ENCODE measurements at regions not wholly inside any gene's neighbourhood (a gene's known extent, or its start where the extent isn't known, plus 50 kb on each side); places are given as distances from the start of the nearest gene placed in this dataset.

DNA sequence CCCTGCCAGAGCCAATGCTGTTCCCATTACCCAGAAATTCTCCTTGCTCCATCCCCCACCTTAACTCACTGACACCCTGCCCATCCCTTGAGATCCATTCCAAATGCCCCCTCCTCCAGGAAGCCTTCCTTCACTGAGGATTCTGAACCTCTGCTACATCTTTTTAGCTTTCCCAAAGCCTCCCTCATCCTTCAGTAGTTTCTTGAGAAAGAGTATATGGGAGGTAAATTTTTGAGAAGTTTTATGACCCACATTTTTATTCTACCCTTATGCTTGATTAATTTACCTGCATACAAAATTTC, 93.1 kb downstream of the INHBB start:
- TF ChIP-seq, protein P1, sequence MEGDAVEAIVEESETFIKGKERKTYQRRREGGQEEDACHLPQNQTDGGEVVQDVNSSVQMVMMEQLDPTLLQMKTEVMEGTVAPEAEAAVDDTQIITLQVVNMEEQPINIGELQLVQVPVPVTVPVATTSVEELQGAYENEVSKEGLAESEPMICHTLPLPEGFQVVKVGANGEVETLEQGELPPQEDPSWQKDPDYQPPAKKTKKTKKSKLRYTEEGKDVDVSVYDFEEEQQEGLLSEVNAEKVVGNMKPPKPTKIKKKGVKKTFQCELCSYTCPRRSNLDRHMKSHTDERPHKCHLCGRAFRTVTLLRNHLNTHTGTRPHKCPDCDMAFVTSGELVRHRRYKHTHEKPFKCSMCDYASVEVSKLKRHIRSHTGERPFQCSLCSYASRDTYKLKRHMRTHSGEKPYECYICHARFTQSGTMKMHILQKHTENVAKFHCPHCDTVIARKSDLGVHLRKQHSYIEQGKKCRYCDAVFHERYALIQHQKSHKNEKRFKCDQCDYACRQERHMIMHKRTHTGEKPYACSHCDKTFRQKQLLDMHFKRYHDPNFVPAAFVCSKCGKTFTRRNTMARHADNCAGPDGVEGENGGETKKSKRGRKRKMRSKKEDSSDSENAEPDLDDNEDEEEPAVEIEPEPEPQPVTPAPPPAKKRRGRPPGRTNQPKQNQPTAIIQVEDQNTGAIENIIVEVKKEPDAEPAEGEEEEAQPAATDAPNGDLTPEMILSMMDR (IDR thresholded peaks at IDR 0.05; ENCODE audit: control insufficient read depth, insufficient read depth, low read depth, low read length, missing control alignments), result no peak
- no peak for DNase-seq (ENCODE audit: low read depth)
- H3K4me3 ChIP-seq (ENCODE audit: control insufficient read depth, low read depth, low read length), result no peak overlapping the region

DNA sequence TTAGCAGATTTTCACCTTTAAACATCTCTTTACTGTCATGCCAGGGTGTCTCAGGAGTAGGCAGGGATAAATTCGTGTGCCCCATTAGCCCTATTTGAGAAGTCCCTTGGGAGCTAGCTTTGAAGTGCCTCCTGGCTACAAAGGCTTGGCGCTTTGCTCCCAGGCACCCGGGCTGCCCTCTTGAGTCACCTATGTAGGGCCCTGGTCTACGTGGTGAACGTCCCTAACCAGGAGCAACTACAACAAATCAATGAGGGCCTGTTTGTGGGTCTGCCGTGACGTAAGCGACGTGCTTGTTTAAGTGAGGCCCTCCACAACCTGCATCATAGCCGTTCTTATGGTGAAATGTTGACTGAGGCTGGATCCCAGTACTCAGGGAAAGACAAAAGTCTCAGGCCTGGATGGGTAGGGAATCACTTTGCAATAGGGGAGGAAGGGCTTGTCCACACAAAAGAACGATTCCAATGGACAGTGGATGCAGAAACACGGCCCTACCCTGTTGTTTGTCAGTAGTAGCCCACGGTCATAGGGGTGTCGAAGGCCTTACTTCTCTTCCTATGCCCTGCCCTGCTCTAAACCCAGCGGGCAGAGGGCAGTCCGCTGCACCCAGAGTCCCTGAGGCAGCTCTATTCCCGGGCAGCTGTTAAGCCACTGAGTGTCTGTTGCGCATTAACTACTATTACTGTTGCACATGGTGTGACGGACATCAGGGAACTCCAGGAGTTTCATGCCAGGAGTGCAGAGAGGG, 93.9 kb downstream of the INHBB start:
- DNase-seq (ENCODE audit: low read depth), result no peak
- TF ChIP-seq, protein P1 (IDR thresholded peaks at IDR 0.05; ENCODE audit: control insufficient read depth, insufficient read depth, low read depth, low read length, missing control alignments), result no peak
- H3K4me3 ChIP-seq (ENCODE audit: control insufficient read depth, low read depth, low read length), result no peak overlapping the region

DNA sequence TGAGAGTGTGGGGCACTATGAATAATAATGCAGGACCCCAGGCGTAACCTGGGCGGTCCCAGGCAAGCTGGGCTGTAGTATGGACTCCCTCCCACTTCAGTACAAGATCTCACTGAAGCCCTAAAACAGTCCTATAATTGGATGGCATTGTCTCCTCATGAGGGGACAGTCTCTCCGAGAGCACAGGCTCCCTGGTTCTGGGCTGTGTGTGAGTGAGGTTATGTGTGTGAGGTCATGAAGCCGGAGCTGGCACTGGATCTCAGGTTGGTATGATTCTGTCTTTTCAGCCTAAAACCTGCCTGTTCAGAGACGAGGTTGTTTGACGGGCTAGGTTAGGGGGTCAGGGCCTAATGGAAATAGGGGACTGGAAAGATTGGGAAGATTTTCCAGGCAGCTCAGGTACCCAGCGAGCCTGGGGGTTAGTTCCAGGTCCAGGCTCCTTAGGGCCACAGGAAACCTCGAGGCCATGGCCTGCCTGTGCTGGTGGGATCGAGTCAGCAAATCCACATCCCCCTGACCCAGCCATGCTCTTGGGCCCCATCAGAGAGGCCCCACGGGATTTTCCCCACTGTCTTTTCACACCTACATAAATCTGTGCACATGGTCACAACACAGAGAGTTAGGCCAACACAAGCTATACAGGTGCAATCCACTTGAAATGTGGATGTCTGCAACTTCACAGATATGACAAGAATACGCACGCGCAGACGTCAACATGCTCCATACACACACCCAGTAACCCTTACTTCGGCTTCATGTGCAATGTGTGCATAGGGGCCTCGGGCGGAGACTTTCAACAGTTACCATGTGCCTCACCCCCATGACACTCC, 94.8 kb downstream of the INHBB start:
- TF ChIP-seq, protein P1 (IDR thresholded peaks at IDR 0.05; ENCODE audit: control insufficient read depth, insufficient read depth, low read depth, low read length, missing control alignments), result no peak
- H3K4me3 ChIP-seq (ENCODE audit: control insufficient read depth, low read depth, low read length), result no peak overlapping the region
- DNase-seq (ENCODE audit: low read depth), result no peak

DNA sequence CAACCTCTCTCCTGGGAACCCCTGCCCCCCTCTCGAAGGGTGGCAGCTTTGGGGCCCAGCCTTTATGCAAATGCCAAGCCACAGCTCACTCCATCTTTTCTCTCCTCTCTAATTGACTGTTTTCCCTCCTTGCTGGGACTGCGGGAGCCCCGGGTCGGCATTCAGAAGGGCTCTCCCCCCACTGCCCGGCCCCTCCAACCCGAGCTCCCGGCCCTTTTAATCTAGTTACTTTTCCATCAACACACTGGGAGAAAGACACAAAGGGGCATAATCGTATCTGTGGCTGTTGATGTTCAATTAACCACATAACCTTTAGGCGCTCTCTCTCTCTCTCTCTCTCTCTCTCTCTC, 95.4 kb downstream of the INHBB start:
- DNase-seq (ENCODE audit: low read depth), result no peak
- H3K4me3 ChIP-seq (ENCODE audit: control insufficient read depth, low read depth, low read length), result no peak overlapping the region
- TF ChIP-seq, protein P1 (IDR thresholded peaks at IDR 0.05; ENCODE audit: control insufficient read depth, insufficient read depth, low read depth, low read length, missing control alignments), result no peak

DNA sequence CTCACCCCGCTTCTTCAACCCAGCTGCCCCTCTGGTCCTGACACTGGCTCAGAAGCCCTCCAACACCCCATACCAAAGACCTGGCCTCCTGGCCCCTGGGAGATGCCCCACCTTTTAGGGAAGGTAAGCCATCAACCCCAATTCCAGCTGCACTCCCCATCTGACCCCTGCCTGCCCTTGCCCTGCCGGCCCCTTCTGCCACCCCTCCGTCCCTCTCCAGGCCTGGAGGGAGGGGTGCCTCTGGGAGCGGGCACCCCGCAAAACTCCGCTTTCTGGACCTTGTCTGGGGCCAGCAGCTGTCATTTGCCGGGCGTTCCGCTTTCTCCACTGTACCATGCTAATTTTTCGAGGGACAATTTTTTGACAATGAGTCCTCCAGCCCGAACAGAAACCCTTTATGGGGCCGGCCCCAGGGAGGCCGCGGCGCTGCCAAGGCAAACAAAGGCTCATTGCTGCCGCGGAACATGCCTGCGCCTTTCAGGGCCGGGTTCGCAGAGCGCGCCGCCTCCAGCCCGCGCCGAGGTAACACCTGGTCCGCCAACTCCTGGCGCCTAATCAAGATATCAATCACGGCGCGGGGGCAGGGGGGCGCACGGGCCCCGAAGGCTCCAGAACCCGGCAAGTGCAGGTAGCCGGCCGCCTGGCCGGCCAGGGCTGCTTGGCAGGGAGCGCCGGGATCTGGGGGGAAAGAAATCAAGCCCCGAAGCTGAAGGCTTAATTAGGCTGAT, 96.0 kb downstream of the INHBB start:
- no peak for DNase-seq (ENCODE audit: low read depth)
- TF ChIP-seq, protein P1 (IDR thresholded peaks at IDR 0.05; ENCODE audit: control insufficient read depth, insufficient read depth, low read depth, low read length, missing control alignments), result no peak
- no peak overlapping the region; the same call in 1 of the 2 replicates for H3K4me3 ChIP-seq (ENCODE audit: control insufficient read depth, low read depth, low read length)

DNA sequence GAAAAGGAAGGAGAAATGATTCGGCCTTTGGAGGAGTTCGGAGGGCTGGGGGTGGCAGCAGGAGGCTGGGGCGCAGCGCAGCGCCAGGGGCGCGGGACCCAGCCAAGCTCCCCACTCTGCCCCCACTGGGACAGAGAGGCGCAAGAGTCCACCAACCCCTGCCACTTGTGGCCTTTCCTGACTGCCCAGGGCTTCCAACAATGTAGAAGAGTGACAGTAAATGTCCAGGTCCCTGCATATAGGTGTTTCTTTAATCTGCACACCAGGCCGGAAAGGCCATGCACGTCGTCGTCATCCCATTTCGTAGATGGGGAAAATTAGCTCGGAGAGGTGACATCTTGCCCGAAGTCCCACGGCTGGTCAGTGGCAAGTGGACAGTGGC, 96.6 kb downstream of the INHBB start:
- no peak overlapping the region for H3K4me3 ChIP-seq (ENCODE audit: control insufficient read depth, low read depth, low read length)
- no peak for DNase-seq (ENCODE audit: low read depth)
- TF ChIP-seq, protein P1 (IDR thresholded peaks at IDR 0.05; ENCODE audit: control insufficient read depth, insufficient read depth, low read depth, low read length, missing control alignments), result no peak

All from AG09309 (cell line).